H1 (cell line): ENCODE measurements at regions not wholly inside any gene's neighbourhood (a gene's known extent, or its start where the extent isn't known, plus 50 kb on each side); places are given as distances from the start of the nearest gene placed in this dataset.

ENCODE experiments used
- CTCF ChIP-seq, 3 experiments: IDR thresholded peaks; 1 replicate in 2 of 3; 2 replicates in 1 of 3; pipeline versions ENCODE4 v1.5.1 to v1.6.1; 2011; ENCODE audit warnings: low read length in 3 of 3, mild to moderate bottlenecking in 3 of 3, inconsistent platforms in 2 of 3, low read depth in 1 of 3, moderate library complexity in 1 of 3; ENCODE audit not compliant: insufficient read depth in 1 of 3; ENCODE audit errors: control extremely low read depth in 1 of 3
- JUND ChIP-seq: IDR thresholded peaks from 2 replicates; pipeline ENCODE4 v1.6.1; 2011; ENCODE audit warnings: mild to moderate bottlenecking, improper control_type of control experiment, low read length
- TEAD4 ChIP-seq: IDR thresholded peaks from 2 replicates; pipeline ENCODE4 v1.6.1; 2012; ENCODE audit warnings: low read depth, low read length, inconsistent platforms, mixed read lengths

GRCh38 chr1:37108596-37109188, 74.4 kb upstream of the GRIK3 start:
- TF ChIP-seq JUND = no peak
- no peak for TF ChIP-seq CTCF (IDR thresholded peaks at IDR 0.05; ENCODE audit: control extremely low read depth in 1 of 3, insufficient read depth in 1 of 3, low read depth in 1 of 3, low read length in 3 of 3)
- no peak for TF ChIP-seq TEAD4
